SK-N-SH (cell line): ENCODE measurements at regions not wholly inside any gene's neighbourhood (a gene's known extent, or its start where the extent isn't known, plus 50 kb on each side); places are given as distances from the start of the nearest gene placed in this dataset.

Experiments used
- CTCF ChIA-PET: fragments of 300-600, 350-600 bp; formaldehyde crosslinking; extraction: SDS; loops from one replicate; lab custom pipeline; 2021; lab: Yijun Ruan, JAX
- POLR2A ChIA-PET: fragments of 350-600 bp; sonication (Branson Sonifier 250); formaldehyde crosslinking; extraction: SDS; loops from one replicate; lab custom pipeline; 2020; ENCODE audit warnings: antibody characterized with exemption, inconsistent platforms; lab: Yijun Ruan, JAX
- DNase-seq: peaks from one replicate; pipeline ENCODE4 v3.0.0; 2012
- H2AFZ ChIP-seq: fragments of 200-600 bp; sonication (generic); 2 replicates; pipeline ENCODE4 v1.8.1; 2016; ENCODE audit warnings: antibody characterized with exemption, mild to moderate bottlenecking, low read depth
- H3F3A ChIP-seq: fragments of 200-600 bp; sonication (generic); replicated peaks from 2 replicates; pipeline ENCODE3; 2016; ENCODE audit warnings: antibody characterized with exemption, mild to moderate bottlenecking; ENCODE audit not compliant: insufficient read depth
- H3K27ac ChIP-seq, 2 experiments: fragments of 200-500 bp in 1 of 2; fragments of 200-600 bp in 1 of 2; sonication (Bioruptor generic) in 1 of 2; sonication (generic), shearing (Covaris generic) in 1 of 2; 2 replicates each; pipeline versions ENCODE4 v1.5.1 to v1.6.1; 2014 to 2016; ENCODE audit warnings: low read depth in 2 of 2, inconsistent platforms in 1 of 2, low read length in 1 of 2, mild to moderate bottlenecking in 1 of 2, mixed read lengths in 1 of 2
- H3K27me3 ChIP-seq: fragments of 200-600 bp; sonication (generic), shearing (Covaris generic); 2 replicates; pipeline ENCODE4 v1.6.1; 2016; ENCODE audit warnings: mixed run types; ENCODE audit not compliant: insufficient read depth
- H3K36me3 ChIP-seq, 2 experiments: fragments of 200-500 bp in 1 of 2; fragments of 200-600 bp in 1 of 2; sonication (Bioruptor generic) in 1 of 2; sonication (generic) in 1 of 2; replicated peaks in 1 of 2; 2 replicates each; pipeline versions ENCODE3 to v1.5.1; 2014 to 2016; ENCODE audit warnings: low read length in 1 of 2, mild to moderate bottlenecking in 1 of 2; ENCODE audit not compliant: insufficient read depth in 2 of 2, control insufficient read depth in 1 of 2
- H3K4me1 ChIP-seq, 2 experiments: fragments of 200-500 bp in 1 of 2; fragments of 200-600 bp in 1 of 2; sonication (Bioruptor generic) in 1 of 2; sonication (generic), shearing (Covaris generic) in 1 of 2; 2 replicates each; pipeline versions ENCODE4 v1.5.1 to v1.6.1; 2014 to 2016; ENCODE audit warnings: low read depth in 1 of 2, low read length in 1 of 2, mixed run types in 1 of 2; ENCODE audit not compliant: insufficient read depth in 2 of 2, control insufficient read depth in 1 of 2
- H3K4me2 ChIP-seq: fragments of 200-600 bp; sonication (generic), shearing (Covaris generic); 2 replicates; pipeline ENCODE4 v1.6.1; 2017; ENCODE audit warnings: mixed run types
- H3K4me3 ChIP-seq, 2 experiments: fragments of 200-500 bp in 1 of 2; fragments of 200-600 bp in 1 of 2; sonication (Bioruptor generic) in 1 of 2; sonication (generic), shearing (Covaris generic) in 1 of 2; 2 replicates each; pipeline versions ENCODE4 v1.5.1 to v1.8.1; 2014 to 2016; ENCODE audit warnings: low read depth in 2 of 2, inconsistent platforms in 1 of 2, low read length in 1 of 2, mild to moderate bottlenecking in 1 of 2, mixed read lengths in 1 of 2, moderate library complexity in 1 of 2
- H3K79me2 ChIP-seq: fragments of 200-600 bp; sonication (generic); 2 replicates; pipeline ENCODE4 v1.8.1; 2017; ENCODE audit warnings: mild to moderate bottlenecking; ENCODE audit not compliant: insufficient read depth
- H3K9ac ChIP-seq: fragments of 200-600 bp; sonication (generic); 2 replicates; pipeline ENCODE4 v1.6.1; 2017; ENCODE audit warnings: mixed run types
- H3K9me2 ChIP-seq: fragments of 200-600 bp; sonication (generic); 2 replicates; pipeline ENCODE4 v1.6.1; 2017; ENCODE audit warnings: mixed run types
- H3K9me3 ChIP-seq: fragments of 200-600 bp; sonication (generic); 2 replicates; pipeline ENCODE4 v1.6.1; 2017; ENCODE audit warnings: mixed run types, mild to moderate bottlenecking, moderate library complexity
- H4K20me1 ChIP-seq: fragments of 200-600 bp; sonication (generic); 2 replicates; pipeline ENCODE4 v1.6.1; 2017; ENCODE audit warnings: mild to moderate bottlenecking, mixed run types; ENCODE audit not compliant: insufficient read depth
- CHD2 ChIP-seq: fragments of 150-350 bp; IDR thresholded peaks from 2 replicates; pipeline ENCODE4 v1.6.1; 2018; ENCODE audit warnings: low read length; ENCODE audit not compliant: partially characterized antibody
- CTCF ChIP-seq: fragments of 200-600 bp; sonication (generic); IDR thresholded peaks from 2 replicates; pipeline ENCODE4 v1.6.1; 2017; ENCODE audit warnings: antibody characterized with exemption, mild to moderate bottlenecking, moderate library complexity
- ELF1 ChIP-seq: IDR thresholded peaks from 2 replicates; pipeline ENCODE4 v1.4.0; 2012
- GABPA ChIP-seq: IDR thresholded peaks from 2 replicates; pipeline ENCODE4 v1.4.0; 2012; ENCODE audit warnings: low read depth, mild to moderate bottlenecking
- GATA2 ChIP-seq: sonication (generic); formaldehyde crosslinking; IDR thresholded peaks from 2 replicates; pipeline ENCODE4 v1.5.0; 2020; ENCODE audit warnings: mild to moderate bottlenecking, missing genetic modification reagents
- MAX ChIP-seq: IDR thresholded peaks from 2 replicates; pipeline ENCODE4 v1.4.0; 2012; ENCODE audit warnings: low read depth
- MEF2A ChIP-seq: IDR thresholded peaks from 2 replicates; pipeline ENCODE4 v1.4.0; 2012; ENCODE audit warnings: low read depth, borderline replicate concordance
- NFIC ChIP-seq: IDR thresholded peaks from 2 replicates; pipeline ENCODE4 v1.4.0; 2012; ENCODE audit warnings: borderline replicate concordance
- POLR2AphosphoS5 ChIP-seq: IDR thresholded peaks from 2 replicates; pipeline ENCODE4 v1.6.1; 2012; ENCODE audit warnings: low read depth, low read length
- RXRA ChIP-seq: IDR thresholded peaks from 2 replicates; pipeline ENCODE4 v1.4.0; 2012; ENCODE audit warnings: low read depth, mild to moderate bottlenecking, borderline replicate concordance
- SIN3A ChIP-seq: IDR thresholded peaks from 2 replicates; pipeline ENCODE4 v1.6.1; 2012; ENCODE audit warnings: low read depth, mild to moderate bottlenecking, low read length, moderate library complexity, borderline replicate concordance
- TAF1 ChIP-seq: IDR thresholded peaks from 2 replicates; pipeline ENCODE4 v1.6.1; 2012; ENCODE audit warnings: low read depth, mild to moderate bottlenecking, low read length, moderate library complexity, borderline replicate concordance
- TCF12 ChIP-seq: IDR thresholded peaks from 2 replicates; pipeline ENCODE4 v1.4.0; 2012
- TEAD4 ChIP-seq: IDR thresholded peaks from 2 replicates; pipeline ENCODE4 v1.4.0; 2012; ENCODE audit warnings: mild to moderate bottlenecking, borderline replicate concordance; ENCODE audit not compliant: insufficient read depth
- WGBS: methylation state at CpG from one replicate; pipeline ENCODE4 v1.1.6; 2017; ENCODE audit warnings: low lambda C conversion rate; 5-methylcytosine and 5-hydroxymethylcytosine counted together
- TF ChIP-seq, protein P1 (sequence below): fragments of 150-350 bp; IDR thresholded peaks from 2 replicates; pipeline ENCODE4 v1.6.1; 2016; ENCODE audit warnings: mild to moderate bottlenecking, low read depth, low read length

GRCh38 chr13:100725472-100725871, 50.9 kb upstream of the TMTC4 start:
- Histone ChIP-seq H3K9me3 (no peaks in the 10 kb centered on the region), H2AFZ (no peak overlapping the region), H4K20me1 (no peaks in the 10 kb centered on the region), H3K4me2 (no peak overlapping the region), H3K9me2 (no peaks in the 10 kb centered on the region), H3F3A (no peaks in the 10 kb centered on the region), H3K4me1 (no peaks in the 10 kb centered on the region), H3K36me3 (no peaks in the 10 kb centered on the region), H3K9ac (no peak overlapping the region), H3K27ac (no peak overlapping the region), H3K79me2 (no peaks in the 10 kb centered on the region), H3K27me3 (no peaks in the 10 kb centered on the region), H3K4me3 (no peak overlapping the region)
- TF ChIP-seq TCF12 (no peak), CTCF (no peak), NFIC (no peak), TAF1 (no peak), GATA2 (CRISPR knock-in tag) (no peak)
- TF ChIP-seq, protein P1, sequence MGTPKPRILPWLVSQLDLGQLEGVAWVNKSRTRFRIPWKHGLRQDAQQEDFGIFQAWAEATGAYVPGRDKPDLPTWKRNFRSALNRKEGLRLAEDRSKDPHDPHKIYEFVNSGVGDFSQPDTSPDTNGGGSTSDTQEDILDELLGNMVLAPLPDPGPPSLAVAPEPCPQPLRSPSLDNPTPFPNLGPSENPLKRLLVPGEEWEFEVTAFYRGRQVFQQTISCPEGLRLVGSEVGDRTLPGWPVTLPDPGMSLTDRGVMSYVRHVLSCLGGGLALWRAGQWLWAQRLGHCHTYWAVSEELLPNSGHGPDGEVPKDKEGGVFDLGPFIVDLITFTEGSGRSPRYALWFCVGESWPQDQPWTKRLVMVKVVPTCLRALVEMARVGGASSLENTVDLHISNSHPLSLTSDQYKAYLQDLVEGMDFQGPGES: no peak
- CTCF ChIA-PET: interaction anchor here (0.7 kb wide), 1 partner anchor 894 kb away, joined by 3 read pairs; no protein-coding TSS in a partner anchor
- no peak for DNase-seq
- 35% methylated on average over 6 of the region's 6 CpGs for WGBS
- POLR2A ChIA-PET: no interaction called here

GRCh38 chr13:100724568-100724967, 50.0 kb upstream of the TMTC4 start:
- H3K9me2 ChIP-seq: no peaks in the 10 kb centered on the region
- no peaks in the 10 kb centered on the region for H3K36me3 ChIP-seq
- no peaks in the 10 kb centered on the region for H3K4me1 ChIP-seq
- H3F3A ChIP-seq: no peaks in the 10 kb centered on the region
- H3K27ac ChIP-seq: no peak overlapping the region
- no peak for DNase-seq
- 73% methylated on average over 4 of the region's 4 CpGs for WGBS
- no peaks in the 10 kb centered on the region for H3K9me3 ChIP-seq
- CTCF ChIA-PET: interaction anchor here (0.7 kb wide), 1 partner anchor 894 kb away, joined by 3 read pairs; no protein-coding TSS in a partner anchor
- no peak overlapping the region for H3K4me2 ChIP-seq
- H3K27me3 ChIP-seq: no peaks in the 10 kb centered on the region
- H3K79me2 ChIP-seq: no peaks in the 10 kb centered on the region
- no peak overlapping the region for H2AFZ ChIP-seq
- TF ChIP-seq SIN3A (no peak), ELF1 (no peak), TCF12 (no peak), NFIC (no peak), GABPA (no peak), CHD2 (no peak), MAX (no peak), RXRA (no peak), TEAD4 (no peak), GATA2 (CRISPR knock-in tag) (no peak), TAF1 (no peak), POLR2AphosphoS5 (no peak), MEF2A (no peak)
- TF ChIP-seq, protein P1: no peak
- H3K9ac ChIP-seq: no peak overlapping the region
- H4K20me1 ChIP-seq: no peaks in the 10 kb centered on the region
- POLR2A ChIA-PET: no interaction called here
- H3K4me3 ChIP-seq: no peak overlapping the region
